MG63 (cell line): ENCODE measurements at regions not wholly inside any gene's neighbourhood (a gene's known extent, or its start where the extent isn't known, plus 50 kb on each side); places are given as distances from the start of the nearest gene placed in this dataset.

Source experiments
- DNase-seq: peaks from one replicate; pipeline ENCODE4 v3.0.0-alpha.2; 2020
- H3K27me3 ChIP-seq: fragments of 250-450 bp; sonication (Bioruptor Pico); 2 replicates; pipeline ENCODE4 v1.5.1; 2020; ENCODE audit warnings: mild to moderate bottlenecking, moderate library complexity
- H3K36me3 ChIP-seq: fragments of 250-450 bp; sonication (Bioruptor Pico); 2 replicates; pipeline ENCODE4 v1.5.1; 2020; ENCODE audit warnings: mild to moderate bottlenecking, moderate library complexity
- H3K4me3 ChIP-seq: fragments of 250-450 bp; sonication (Bioruptor Pico); 2 replicates; pipeline ENCODE4 v1.5.1; 2020; ENCODE audit warnings: mild to moderate bottlenecking, moderate library complexity
- H3K9me3 ChIP-seq: fragments of 250-450 bp; sonication (Bioruptor Pico); 2 replicates; pipeline ENCODE4 v1.5.1; 2020; ENCODE audit warnings: mild to moderate bottlenecking, moderate library complexity

DNA sequence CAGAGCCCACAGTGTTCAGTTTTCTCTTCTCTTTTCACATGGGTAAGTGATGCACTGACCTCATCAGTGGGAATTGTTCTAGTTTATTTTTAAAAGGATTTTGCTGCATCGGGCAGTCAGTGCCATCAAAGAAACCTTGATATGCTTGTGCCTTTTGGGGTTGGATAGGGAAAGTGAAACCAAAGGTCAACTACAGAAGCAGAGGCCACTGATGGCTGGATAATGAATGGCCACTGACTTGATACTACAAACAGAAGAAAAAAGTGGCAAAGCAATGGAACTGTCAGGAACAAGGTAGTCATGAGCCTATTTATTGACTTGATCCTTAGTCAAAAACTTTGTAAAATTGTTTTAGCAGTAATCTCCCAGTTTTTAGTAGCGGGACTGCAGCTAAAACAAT, 636.3 kb upstream of the ZEB2 start:
- Histone ChIP-seq H3K4me3 (no peak overlapping the region), H3K9me3 (0 out of 2 replicates have a peak, but pooled peaks cover 4% of the 10 kb centered on the region), H3K27me3 (no peaks in the 10 kb centered on the region), H3K36me3 (no peaks in the 10 kb centered on the region)
- DNase-seq, result no peak

DNA sequence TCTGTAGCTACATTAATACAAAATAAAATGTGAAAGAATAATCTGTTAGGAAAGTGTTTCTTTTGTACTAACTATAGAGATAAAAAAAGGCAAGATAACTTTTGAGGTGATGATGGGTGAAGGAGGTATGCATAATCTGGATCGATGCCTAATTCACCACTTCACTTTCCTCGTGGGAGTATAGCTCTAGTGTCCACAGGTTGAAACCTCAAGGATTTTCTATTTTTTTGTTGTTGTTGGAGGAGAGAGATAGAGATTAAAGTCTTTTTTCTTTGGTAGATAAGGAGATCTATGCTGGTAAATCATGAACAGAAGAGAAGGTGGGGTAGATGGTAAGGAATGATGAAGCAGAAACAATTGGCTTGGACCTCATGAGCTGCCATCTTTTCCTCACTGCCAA, 635.3 kb upstream of the ZEB2 start:
- no peak for DNase-seq
- H3K4me3 ChIP-seq, result no peak overlapping the region
- no peaks in the 10 kb centered on the region for H3K27me3 ChIP-seq
- H3K9me3 ChIP-seq, result 0 out of 2 replicates have a peak, but pooled peaks cover 4% of the 10 kb centered on the region
- H3K36me3 ChIP-seq, result no peaks in the 10 kb centered on the region

GRCh38 chr2:145154731-145155130, 634.8 kb upstream of the ZEB2 start:
- H3K9me3 ChIP-seq, result 0 out of 2 replicates have a peak, but pooled peaks cover 4% of the 10 kb centered on the region
- no peak overlapping the region for H3K4me3 ChIP-seq
- DNase-seq, result no peak
- H3K27me3 ChIP-seq, result no peaks in the 10 kb centered on the region
- H3K36me3 ChIP-seq, result no peaks in the 10 kb centered on the region

DNA sequence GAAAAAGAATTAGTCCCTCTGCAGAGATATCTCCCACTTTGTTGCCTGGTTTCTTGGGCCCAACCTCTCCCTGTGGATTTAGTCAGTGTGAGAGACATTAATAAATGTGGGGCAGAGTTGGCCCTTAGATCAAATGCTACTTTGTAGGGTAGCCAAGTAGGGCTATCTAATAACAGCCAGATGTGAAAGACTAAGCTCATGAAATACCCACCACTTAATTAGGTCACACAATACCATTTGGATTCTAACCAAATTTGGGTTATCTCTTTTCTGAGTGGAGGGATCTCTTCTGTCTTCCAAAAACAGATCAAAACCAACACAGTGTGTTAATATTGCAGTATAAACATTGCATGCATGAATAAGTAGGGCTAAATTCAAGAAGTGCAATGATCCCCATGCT, 626.8 kb upstream of the ZEB2 start:
- H3K36me3 ChIP-seq, result no peaks in the 10 kb centered on the region
- no peaks in the 10 kb centered on the region for H3K27me3 ChIP-seq
- DNase-seq, result no peak
- H3K9me3 ChIP-seq, result no peaks in the 10 kb centered on the region; the same call in 1 of the 2 replicates
- no peak overlapping the region for H3K4me3 ChIP-seq

- DNase-seq, result no peak
- H3K27me3 ChIP-seq, result no peaks in the 10 kb centered on the region
These were observed 624.3 kb upstream of the ZEB2 start for GRCh38 chr2:145144131-145144728.

DNA sequence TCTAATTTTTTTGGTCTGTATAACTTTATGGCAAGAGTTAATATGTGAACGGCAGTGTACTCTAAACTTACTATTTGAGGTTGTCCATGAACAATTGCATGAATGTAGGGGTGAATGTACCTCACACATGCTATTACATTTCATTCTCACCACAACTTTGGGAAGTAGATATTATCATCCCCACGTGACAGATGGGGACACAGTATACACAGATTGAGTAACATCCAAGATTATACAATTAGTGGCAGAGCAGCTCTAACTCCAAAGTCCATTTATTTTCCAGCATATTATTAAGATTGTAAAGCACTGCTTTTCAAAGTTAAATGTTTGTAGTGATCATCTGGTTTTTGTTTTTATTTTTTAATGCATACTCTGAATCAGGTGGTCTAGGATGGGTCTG, 622.1 kb upstream of the ZEB2 start:
- H3K4me3 ChIP-seq, result no peak overlapping the region
- no peaks in the 10 kb centered on the region for H3K9me3 ChIP-seq
- H3K27me3 ChIP-seq, result no peaks in the 10 kb centered on the region
- no peaks in the 10 kb centered on the region for H3K36me3 ChIP-seq
- DNase-seq, result no peak

More at GRCh38 chr2:145144131-145144728, 624.3 kb upstream of the ZEB2 start:
- H3K36me3 ChIP-seq, result no peaks in the 10 kb centered on the region
- no peak overlapping the region for H3K4me3 ChIP-seq
- H3K9me3 ChIP-seq, result no peaks in the 10 kb centered on the region; the same call in 1 of the 2 replicates

- no peak for DNase-seq
- no peaks in the 10 kb centered on the region for H3K27me3 ChIP-seq
- no peaks in the 10 kb centered on the region; the same call in 1 of the 2 replicates for H3K9me3 ChIP-seq
- no peak overlapping the region for H3K4me3 ChIP-seq
- no peaks in the 10 kb centered on the region for H3K36me3 ChIP-seq
These were observed 620.7 kb upstream of the ZEB2 start for GRCh38 chr2:145140658-145141057.

DNA sequence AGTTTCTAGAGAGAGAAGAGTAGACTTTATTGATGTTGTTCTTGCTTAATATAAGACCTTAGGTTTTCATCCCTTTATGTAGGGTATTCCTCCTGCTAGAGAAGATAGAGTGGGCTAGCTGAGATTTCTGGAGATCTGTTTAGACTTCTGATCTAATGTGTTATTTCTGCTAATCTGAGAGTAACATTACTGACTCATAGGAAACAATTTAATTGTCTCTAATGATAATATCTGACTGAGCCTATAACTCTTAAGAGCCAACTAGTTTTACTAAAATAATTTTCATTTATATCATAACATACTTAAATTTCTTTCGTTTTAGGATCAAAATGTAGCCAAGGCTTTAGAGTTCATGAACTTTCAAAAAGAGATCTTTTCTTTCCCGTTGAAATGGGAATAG, 618.7 kb upstream of the ZEB2 start:
- H3K27me3 ChIP-seq, result no peaks in the 10 kb centered on the region
- no peak overlapping the region for H3K4me3 ChIP-seq
- no peaks in the 10 kb centered on the region for H3K36me3 ChIP-seq
- no peak for DNase-seq
- H3K9me3 ChIP-seq, result no peaks in the 10 kb centered on the region; the same call in 1 of the 2 replicates

GRCh38 chr2:145137901-145138300, 618.0 kb upstream of the ZEB2 start:
- Histone ChIP-seq H3K9me3 (no peaks in the 10 kb centered on the region; the same call in 1 of the 2 replicates), H3K4me3 (no peak overlapping the region), H3K27me3 (no peaks in the 10 kb centered on the region), H3K36me3 (no peaks in the 10 kb centered on the region)
- no peak for DNase-seq

DNA sequence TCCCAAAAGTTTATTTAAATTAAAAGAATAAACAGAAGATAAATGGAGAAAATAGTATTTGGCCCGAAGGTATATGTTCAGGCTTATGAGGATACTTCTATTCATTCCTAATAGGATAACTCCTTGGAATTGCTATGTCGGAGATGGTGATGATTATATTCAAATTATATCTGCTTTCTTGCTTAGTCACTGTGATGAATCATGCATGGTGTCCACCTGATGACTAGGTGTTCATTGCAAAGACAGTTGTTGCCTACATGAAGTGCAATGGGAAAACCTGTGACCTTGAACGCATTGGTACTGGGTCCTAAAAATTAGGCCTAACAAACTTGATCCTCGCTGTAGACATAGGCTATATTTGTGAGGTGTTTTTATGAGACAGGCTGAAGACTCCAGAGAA, 617.3 kb upstream of the ZEB2 start:
- Histone ChIP-seq H3K27me3 (no peaks in the 10 kb centered on the region), H3K9me3 (no peaks in the 10 kb centered on the region; the same call in 1 of the 2 replicates), H3K4me3 (no peak overlapping the region), H3K36me3 (no peaks in the 10 kb centered on the region)
- DNase-seq, result no peak

DNA sequence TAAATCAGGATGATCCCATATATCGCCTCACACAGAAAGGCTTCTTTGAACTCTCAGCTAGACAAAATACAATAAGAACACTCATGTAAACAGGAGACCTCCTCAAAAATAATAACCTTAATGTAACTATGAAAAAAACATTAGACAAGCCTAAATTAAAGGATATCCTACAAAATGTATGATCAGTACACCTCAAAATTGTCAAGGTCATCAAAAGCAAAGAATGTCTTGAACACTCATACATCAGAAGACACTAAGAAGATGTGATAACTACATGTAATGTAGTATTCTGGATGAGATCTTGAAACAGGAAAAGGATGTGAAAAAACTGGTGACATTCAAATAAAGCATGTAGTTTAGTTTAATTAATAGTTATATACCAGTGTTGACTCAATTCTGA, 616.8 kb upstream of the ZEB2 start:
- DNase-seq, result no peak
- no peaks in the 10 kb centered on the region; the same call in 1 of the 2 replicates for H3K9me3 ChIP-seq
- no peaks in the 10 kb centered on the region for H3K36me3 ChIP-seq
- no peaks in the 10 kb centered on the region for H3K27me3 ChIP-seq
- H3K4me3 ChIP-seq, result no peak overlapping the region

GRCh38 chr2:145126146-145126545, 606.2 kb upstream of the ZEB2 start:
- H3K36me3 ChIP-seq, result no peaks in the 10 kb centered on the region
- H3K27me3 ChIP-seq, result no peaks in the 10 kb centered on the region
- H3K9me3 ChIP-seq, result no peaks in the 10 kb centered on the region; the same call in 1 of the 2 replicates
- no peak overlapping the region for H3K4me3 ChIP-seq
- DNase-seq, result no peak

- Histone ChIP-seq H3K4me3 (no peak overlapping the region), H3K27me3 (no peaks in the 10 kb centered on the region), H3K9me3 (no peaks in the 10 kb centered on the region; the same call in 1 of the 2 replicates), H3K36me3 (no peaks in the 10 kb centered on the region)
- DNase-seq, result no peak
These were observed 604.2 kb upstream of the ZEB2 start for GRCh38 chr2:145124085-145124484.

GRCh38 chr2:145123606-145124005, 603.7 kb upstream of the ZEB2 start:
- H3K36me3 ChIP-seq, result no peaks in the 10 kb centered on the region
- H3K4me3 ChIP-seq, result no peak overlapping the region
- H3K27me3 ChIP-seq, result no peaks in the 10 kb centered on the region
- DNase-seq, result peak; percentile 19
- no peaks in the 10 kb centered on the region; the same call in 1 of the 2 replicates for H3K9me3 ChIP-seq

- DNase-seq, result no peak
- H3K36me3 ChIP-seq, result no peaks in the 10 kb centered on the region
- no peaks in the 10 kb centered on the region for H3K27me3 ChIP-seq
- H3K4me3 ChIP-seq, result no peak overlapping the region
- no peaks in the 10 kb centered on the region; the same call in 1 of the 2 replicates for H3K9me3 ChIP-seq
These were observed 599.3 kb upstream of the ZEB2 start for GRCh38 chr2:145119225-145119624.

DNA sequence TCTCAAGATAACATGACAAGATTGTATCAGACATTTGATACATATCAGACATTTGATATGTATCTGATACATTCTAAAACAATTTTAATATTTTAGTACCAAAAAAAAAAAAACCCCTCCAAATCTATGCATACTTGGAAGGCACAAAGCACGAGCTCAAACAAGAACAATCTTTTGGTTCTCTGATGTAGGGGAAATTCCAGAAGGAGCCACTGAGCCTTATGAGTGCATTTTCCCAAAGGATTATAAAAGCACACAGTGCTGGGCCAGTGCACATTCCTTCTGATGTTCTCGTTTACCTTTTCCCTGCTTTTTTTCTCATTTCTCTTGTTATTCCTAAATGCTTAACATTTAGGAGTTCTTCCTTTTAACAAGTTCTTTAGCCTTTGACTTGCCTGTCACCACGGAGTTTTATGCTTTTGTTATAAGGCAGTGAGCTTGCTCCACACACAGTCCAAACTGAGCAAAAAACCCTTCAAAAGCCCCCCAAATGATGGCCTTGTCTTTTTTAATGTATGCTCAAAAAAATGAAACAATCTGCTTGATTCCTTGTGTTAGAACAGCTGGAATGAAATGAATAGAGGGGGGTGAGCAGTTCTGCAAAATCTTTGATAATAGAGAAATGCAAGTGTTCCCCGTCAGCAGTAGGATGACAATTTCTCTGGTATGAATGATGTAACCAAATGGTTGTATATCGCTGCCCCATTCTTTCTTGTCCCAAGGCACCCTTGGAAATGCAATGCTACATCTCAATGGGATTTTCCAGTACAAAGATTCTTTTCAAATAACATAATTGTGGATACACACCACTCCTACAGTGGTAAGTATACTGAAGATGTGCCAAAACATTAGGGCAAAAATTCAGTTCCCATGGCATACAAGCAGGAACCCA, 597.2 kb upstream of the ZEB2 start:
- no peaks in the 10 kb centered on the region for H3K27me3 ChIP-seq
- H3K36me3 ChIP-seq, result no peaks in the 10 kb centered on the region
- H3K4me3 ChIP-seq, result no peak overlapping the region
- no peaks in the 10 kb centered on the region; the same call in 1 of the 2 replicates for H3K9me3 ChIP-seq
- DNase-seq, result no peak

DNA sequence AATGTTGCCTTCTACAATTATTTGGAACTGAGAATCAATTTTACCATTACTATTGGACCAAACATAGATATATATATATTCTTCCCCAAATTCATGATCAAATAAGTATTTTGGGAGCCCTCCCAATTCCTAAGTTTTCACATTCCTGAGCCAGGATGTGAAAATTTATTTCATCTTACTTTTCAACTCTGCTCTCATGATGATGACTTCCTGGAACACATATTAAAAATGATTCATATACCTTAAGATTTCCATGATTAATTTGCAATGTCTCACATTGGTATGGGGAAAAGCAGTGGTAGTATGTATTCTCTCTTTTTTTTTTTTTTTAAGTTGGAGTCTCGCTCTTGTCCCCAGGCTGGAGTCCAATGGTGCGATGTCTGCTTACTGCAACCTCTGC, 596.1 kb upstream of the ZEB2 start:
- H3K9me3 ChIP-seq, result no peaks in the 10 kb centered on the region
- no peaks in the 10 kb centered on the region for H3K36me3 ChIP-seq
- H3K27me3 ChIP-seq, result no peaks in the 10 kb centered on the region
- DNase-seq, result no peak
- no peak overlapping the region for H3K4me3 ChIP-seq
